Keratinocyte (primary cell): ENCODE measurements at regions not wholly inside any gene's neighbourhood (a gene's known extent, or its start where the extent isn't known, plus 50 kb on each side); places are given as distances from the start of the nearest gene placed in this dataset.

Source experiments
- DNase-seq: peaks from one replicate; pipeline ENCODE4 v3.0.0-alpha.2; 2011; ENCODE audit warnings: low read depth, missing footprints, low spot score
- FAIRE-seq: peaks from 2 replicates; lab custom pipeline; 2011; peaks lifted over from hg19 to GRCh38; lab: Jason Lieb, UNC
- H2AFZ ChIP-seq: 2 replicates; pipeline ENCODE4 v1.6.0; 2012; ENCODE audit warnings: low read length, control low read depth, inconsistent platforms; ENCODE audit not compliant: control insufficient read depth
- H3K27ac ChIP-seq: 2 replicates; pipeline ENCODE4 v1.5.1; 2011; ENCODE audit warnings: low read length; ENCODE audit not compliant: control insufficient read depth, insufficient read depth
- H3K27me3 ChIP-seq: 3 replicates; pipeline ENCODE4 v1.6.0; 2011; ENCODE audit warnings: low read length; ENCODE audit not compliant: control insufficient read depth, insufficient read depth; ENCODE audit errors: extremely low read depth
- H3K36me3 ChIP-seq, 2 experiments: 2 replicates in 1 of 2; 3 replicates in 1 of 2; pipeline ENCODE4 v1.5.1; 2011; ENCODE audit warnings: low read length in 2 of 2, mild to moderate bottlenecking in 1 of 2; ENCODE audit not compliant: control insufficient read depth in 2 of 2, insufficient read depth in 2 of 2; ENCODE audit errors: extremely low read depth in 1 of 2
- H3K4me1 ChIP-seq: 3 replicates; pipeline ENCODE4 v1.5.1; 2011; ENCODE audit warnings: low read length; ENCODE audit not compliant: control insufficient read depth, insufficient read depth; ENCODE audit errors: extremely low read depth
- H3K4me2 ChIP-seq: 3 replicates; pipeline ENCODE4 v1.6.0; 2011; ENCODE audit warnings: low read depth, low read length; ENCODE audit not compliant: control insufficient read depth, insufficient read depth; ENCODE audit errors: extremely low read depth
- H3K4me3 ChIP-seq, 3 experiments: fragments of 200-600 bp in 1 of 3; sonication (generic) in 1 of 3; 2 replicates in 2 of 3; 3 replicates in 1 of 3; pipeline ENCODE4 v1.5.1; 2011 to 2016; ENCODE audit warnings: low read length in 3 of 3, mild to moderate bottlenecking in 3 of 3, control low read depth in 2 of 3, inconsistent platforms in 1 of 3, low read depth in 1 of 3, mixed read lengths in 1 of 3, mixed run types in 1 of 3, moderate library complexity in 1 of 3; ENCODE audit not compliant: control insufficient read depth in 2 of 3, insufficient read depth in 2 of 3; ENCODE audit errors: extremely low read depth in 1 of 3
- H3K79me2 ChIP-seq: 2 replicates; pipeline ENCODE4 v1.6.0; 2012; ENCODE audit warnings: low read length; ENCODE audit not compliant: control insufficient read depth, insufficient read depth
- H3K9ac ChIP-seq: 3 replicates; pipeline ENCODE4 v1.6.0; 2011; ENCODE audit warnings: low read length; ENCODE audit not compliant: control insufficient read depth, insufficient read depth; ENCODE audit errors: extremely low read depth
- H3K9me1 ChIP-seq: 3 replicates; pipeline ENCODE4 v1.6.0; 2011; ENCODE audit warnings: low read length; ENCODE audit not compliant: control insufficient read depth, insufficient read depth; ENCODE audit errors: extremely low read depth
- H3K9me3 ChIP-seq: 2 replicates; pipeline ENCODE4 v1.5.1; 2012; ENCODE audit warnings: low read depth, low read length; ENCODE audit not compliant: control insufficient read depth
- H4K20me1 ChIP-seq: 3 replicates; pipeline ENCODE4 v1.6.0; 2011; ENCODE audit warnings: low read length; ENCODE audit not compliant: control insufficient read depth, insufficient read depth; ENCODE audit errors: extremely low read depth
- EZH2 ChIP-seq: IDR thresholded peaks from one replicate; pipeline ENCODE4 v1.6.1; 2012; ENCODE audit warnings: inconsistent platforms, mild to moderate bottlenecking, low read length, moderate library complexity
- dilution Hi-C: fragments of 300-500 bp; cut with MboI; formaldehyde crosslinking; loops from one replicate; pipeline ENCODE4 v1.7.0; 2020; ENCODE audit warnings: low sequenced_read_pairs; ENCODE audit not compliant: extremely low pct_ligation_motif_present
- TF ChIP-seq, protein P1 (sequence below), 3 experiments: IDR thresholded peaks in 1 of 3; conservative IDR thresholded peaks in 1 of 3; optimal IDR thresholded peaks in 1 of 3; 2 replicates in 2 of 3; 3 replicates in 1 of 3; pipeline versions ENCODE3 to v1.5.1; 2011; ENCODE audit warnings: low read length in 3 of 3, mild to moderate bottlenecking in 3 of 3, moderate library complexity in 2 of 3, control low read depth in 1 of 3, inconsistent platforms in 1 of 3; ENCODE audit not compliant: insufficient read depth in 2 of 3; ENCODE audit errors: extremely low read depth in 1 of 3

DNA sequence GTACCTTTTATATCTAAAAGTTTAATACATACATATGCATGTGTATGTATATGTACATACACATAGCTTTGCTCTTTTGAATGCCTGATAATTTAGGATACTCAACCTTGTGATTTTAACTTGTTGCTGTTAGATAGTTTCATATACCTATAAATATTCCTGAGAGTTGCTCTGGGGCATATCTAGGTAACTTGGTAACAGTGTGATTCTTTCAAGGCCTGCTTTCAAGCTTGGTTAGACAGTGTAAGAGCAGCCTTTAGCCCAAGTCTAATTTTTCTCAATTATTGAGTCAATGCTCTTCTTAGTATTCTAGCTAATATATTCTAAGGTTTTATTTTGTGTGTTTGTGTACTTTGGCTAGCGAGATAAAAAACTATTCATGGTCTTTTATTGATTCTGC is 762.1 kb upstream of the MIR17HG start:
- H3K4me2 ChIP-seq, result no peak overlapping the region
- H3K9me1 ChIP-seq, result no peaks in the 10 kb centered on the region
- no peak for DNase-seq
- H2AFZ ChIP-seq, result no peak overlapping the region
- H3K36me3 ChIP-seq, result no peaks in the 10 kb centered on the region
- H3K4me3 ChIP-seq, result no peak overlapping the region
- no peaks in the 10 kb centered on the region for H3K9me3 ChIP-seq
- H4K20me1 ChIP-seq, result no peaks in the 10 kb centered on the region
- H3K27ac ChIP-seq, result no peak overlapping the region
- TF ChIP-seq, protein P1, sequence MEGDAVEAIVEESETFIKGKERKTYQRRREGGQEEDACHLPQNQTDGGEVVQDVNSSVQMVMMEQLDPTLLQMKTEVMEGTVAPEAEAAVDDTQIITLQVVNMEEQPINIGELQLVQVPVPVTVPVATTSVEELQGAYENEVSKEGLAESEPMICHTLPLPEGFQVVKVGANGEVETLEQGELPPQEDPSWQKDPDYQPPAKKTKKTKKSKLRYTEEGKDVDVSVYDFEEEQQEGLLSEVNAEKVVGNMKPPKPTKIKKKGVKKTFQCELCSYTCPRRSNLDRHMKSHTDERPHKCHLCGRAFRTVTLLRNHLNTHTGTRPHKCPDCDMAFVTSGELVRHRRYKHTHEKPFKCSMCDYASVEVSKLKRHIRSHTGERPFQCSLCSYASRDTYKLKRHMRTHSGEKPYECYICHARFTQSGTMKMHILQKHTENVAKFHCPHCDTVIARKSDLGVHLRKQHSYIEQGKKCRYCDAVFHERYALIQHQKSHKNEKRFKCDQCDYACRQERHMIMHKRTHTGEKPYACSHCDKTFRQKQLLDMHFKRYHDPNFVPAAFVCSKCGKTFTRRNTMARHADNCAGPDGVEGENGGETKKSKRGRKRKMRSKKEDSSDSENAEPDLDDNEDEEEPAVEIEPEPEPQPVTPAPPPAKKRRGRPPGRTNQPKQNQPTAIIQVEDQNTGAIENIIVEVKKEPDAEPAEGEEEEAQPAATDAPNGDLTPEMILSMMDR (optimal IDR thresholded peaks at IDR 0.05 in 1 of 3, IDR thresholded peaks at IDR 0.05 in 1 of 3, conservative IDR thresholded peaks at IDR 0.05 in 1 of 3; ENCODE audit: extremely low read depth in 1 of 3, insufficient read depth in 2 of 3, low read length in 3 of 3), result no peak
- TF ChIP-seq EZH2, result no peak
- no peak overlapping the region for H3K9ac ChIP-seq
- H3K27me3 ChIP-seq, result no peaks in the 10 kb centered on the region
- dilution Hi-C loops, result no loop called here
- no peaks in the 10 kb centered on the region for H3K79me2 ChIP-seq
- no peak for FAIRE-seq
- no peaks in the 10 kb centered on the region for H3K4me1 ChIP-seq

- FAIRE-seq, result peak; percentile 57
- H2AFZ ChIP-seq, result peak overlapping the region; percentile 38
- dilution Hi-C loops, result no loop called here
Observed at GRCh38 chr13:90591260-90591926, 756.1 kb upstream of the MIR17HG start.

More at GRCh38 chr13:90591260-90591926, 756.1 kb upstream of the MIR17HG start:
- Histone ChIP-seq H4K20me1 (no peaks in the 10 kb centered on the region), H3K4me2 (no peak overlapping the region), H3K79me2 (no peaks in the 10 kb centered on the region), H3K4me1 (peaks cover 2% of the 10 kb centered on the region), H3K36me3 (no peaks in the 10 kb centered on the region), H3K9me3 (no peaks in the 10 kb centered on the region), H3K27me3 (no peaks in the 10 kb centered on the region), H3K27ac (no peak overlapping the region), H3K9me1 (no peaks in the 10 kb centered on the region), H3K9ac (no peak overlapping the region), H3K4me3 (no peak overlapping the region)
- DNase-seq, result no peak
- TF ChIP-seq, protein P1 (optimal IDR thresholded peaks at IDR 0.05 in 1 of 3, IDR thresholded peaks at IDR 0.05 in 1 of 3, conservative IDR thresholded peaks at IDR 0.05 in 1 of 3; ENCODE audit: extremely low read depth in 1 of 3, insufficient read depth in 2 of 3, low read length in 3 of 3), result peak in 2 of 3 experiments; percentile 11 to 14
- TF ChIP-seq EZH2, result no peak
